ENCODE measurements at regions not wholly inside any gene's neighbourhood (a gene's known extent, or its start where the extent isn't known, plus 50 kb on each side); places are given as distances from the start of the nearest gene placed in this dataset.

- TF ChIP-seq CTCF (IDR thresholded peaks at IDR 0.05) (no peak), POLR2A (IDR thresholded peaks at IDR 0.05) (no peak)
Observed at GRCh38 chr2:129422028-129422427, 557.4 kb upstream of the RAB6C start.

All from testis (tissue), 2 donors.